ENCODE measurements at regions not wholly inside any gene's neighbourhood (a gene's known extent, or its start where the extent isn't known, plus 50 kb on each side); places are given as distances from the start of the nearest gene placed in this dataset.
A peak's percentile ranks its signal among the peaks of the same experiment; 100 is the strongest.

DNA sequence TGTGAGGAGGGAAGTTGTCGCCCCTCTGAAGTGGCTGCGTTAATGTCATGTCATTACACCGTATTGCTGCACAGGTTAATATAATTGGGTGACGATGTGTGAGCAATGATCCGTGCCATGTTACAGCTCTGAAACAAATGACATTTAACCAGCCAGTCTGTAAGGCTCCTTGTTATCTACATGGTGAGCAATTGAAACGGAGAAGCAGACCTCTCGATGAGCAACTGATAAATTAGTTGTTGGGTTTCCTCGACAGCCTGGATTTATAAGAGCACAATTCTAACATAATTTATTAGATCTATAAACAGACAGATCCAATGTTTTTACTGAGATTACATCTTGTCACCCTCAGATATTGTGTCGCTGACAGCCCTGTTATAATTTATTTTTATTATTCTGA is 49.9 kb upstream of the MAFB start:
- no peak for DNase-seq

DNA sequence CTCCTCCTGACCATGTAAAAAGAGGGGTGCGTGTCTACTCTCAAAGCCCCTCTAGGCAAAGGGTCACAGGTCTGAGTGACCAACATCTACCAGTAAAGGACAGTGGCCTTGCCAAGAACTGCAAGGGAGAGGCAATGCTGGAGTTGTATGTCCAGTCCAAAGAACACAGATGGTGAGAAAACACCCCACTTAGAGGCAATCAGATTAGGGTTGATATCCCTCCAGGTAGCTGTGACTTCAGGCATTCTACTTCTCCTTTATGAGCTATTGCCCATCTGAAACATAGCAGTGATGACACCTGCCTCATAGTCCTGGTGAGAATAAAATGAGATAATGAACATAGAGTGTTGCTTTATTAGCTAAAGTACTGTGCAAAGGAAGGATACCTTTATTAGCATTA is 50.8 kb upstream of the MAFB start:
- no peak for DNase-seq

DNA sequence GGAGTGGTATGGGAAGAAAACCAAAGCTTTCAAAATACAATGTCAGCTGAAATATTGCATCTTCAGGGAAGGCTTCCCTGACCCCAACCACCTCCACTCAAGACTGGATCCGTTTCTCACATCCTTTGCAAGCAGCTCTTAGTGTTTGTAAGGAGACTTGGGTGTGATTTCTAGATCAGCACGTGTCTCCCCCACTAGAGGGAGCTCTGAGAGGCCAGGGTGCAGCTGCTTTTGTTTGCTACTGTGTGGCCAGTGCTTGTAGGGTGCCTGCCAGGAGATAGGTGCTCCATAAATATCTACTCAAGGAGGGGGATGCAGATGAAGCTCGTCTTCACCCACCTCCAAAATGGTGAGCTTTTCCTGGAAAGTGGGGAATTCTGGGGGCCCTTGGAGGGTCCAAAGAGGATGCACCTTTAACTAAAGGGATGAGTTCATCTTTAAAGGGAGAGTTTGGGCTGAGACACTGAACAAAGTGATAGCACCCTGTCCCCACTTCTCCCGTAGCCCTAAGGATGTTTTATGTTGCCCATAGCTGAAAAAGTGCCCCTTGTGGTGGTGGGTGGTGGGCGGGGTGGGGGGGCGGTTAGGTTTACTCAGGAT is 52.6 kb upstream of the MAFB start:
- DNase-seq, result peak; percentile 19

DNA sequence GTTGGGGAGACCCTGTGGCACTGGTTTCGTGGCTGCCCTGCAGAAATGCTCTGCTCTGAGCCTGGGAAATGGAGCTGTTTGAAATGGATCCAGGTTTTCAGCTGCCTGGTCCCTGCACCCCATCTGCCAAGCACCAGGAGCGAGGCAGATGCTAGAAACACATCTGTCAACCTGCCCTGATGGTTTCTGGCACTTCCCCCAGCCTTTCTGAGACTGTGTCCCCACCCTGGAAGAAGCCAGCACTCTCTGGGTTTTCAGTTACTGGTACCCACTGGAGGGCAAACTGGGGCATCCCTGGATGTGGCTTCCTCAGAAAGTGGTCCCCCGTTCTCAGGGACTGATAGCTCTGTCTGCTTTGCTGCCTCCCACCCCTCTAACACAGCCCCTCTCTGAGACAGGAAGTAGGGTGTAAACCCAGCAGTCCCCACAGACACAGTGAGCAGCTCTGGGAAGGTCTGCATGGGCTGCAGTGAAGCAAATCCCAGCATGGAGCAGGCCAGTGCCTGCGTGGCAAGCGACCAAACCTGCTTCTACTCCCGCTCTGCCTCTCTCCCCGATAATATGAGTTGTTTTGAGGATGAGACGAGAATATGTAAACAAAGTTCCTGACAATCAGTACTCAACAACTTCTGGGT is 54.2 kb upstream of the MAFB start:
- DNase-seq, result no peak

- no peak for DNase-seq
These were observed 55.2 kb upstream of the MAFB start for GRCh38 chr20:40744072-40744817.

DNA sequence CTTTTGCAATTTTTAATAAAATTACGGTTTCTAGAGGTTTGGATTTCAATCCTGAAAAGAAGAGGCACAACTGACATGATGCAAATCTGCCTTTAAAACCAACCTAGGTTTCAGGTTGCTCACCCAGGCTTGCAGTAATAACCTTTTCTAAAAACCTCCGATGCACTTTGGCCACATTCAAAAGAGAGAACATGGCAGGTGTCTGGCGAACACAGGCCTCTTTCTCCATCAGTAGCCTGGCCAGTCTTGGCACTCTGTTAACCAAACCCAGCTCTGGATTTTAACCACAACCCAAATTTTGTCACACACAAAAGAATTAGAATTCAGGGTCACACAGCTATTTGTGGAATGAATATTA is 55.8 kb upstream of the MAFB start:
- no peak for DNase-seq

- no peak for DNase-seq
These were observed 57.2 kb upstream of the MAFB start for GRCh38 chr20:40746251-40746650.

- DNase-seq, result no peak
These were observed 59.1 kb upstream of the MAFB start for GRCh38 chr20:40748182-40748581.

GRCh38 chr20:40749985-40750506 is 61.0 kb upstream of the MAFB start:
- DNase-seq, result no peak

DNA sequence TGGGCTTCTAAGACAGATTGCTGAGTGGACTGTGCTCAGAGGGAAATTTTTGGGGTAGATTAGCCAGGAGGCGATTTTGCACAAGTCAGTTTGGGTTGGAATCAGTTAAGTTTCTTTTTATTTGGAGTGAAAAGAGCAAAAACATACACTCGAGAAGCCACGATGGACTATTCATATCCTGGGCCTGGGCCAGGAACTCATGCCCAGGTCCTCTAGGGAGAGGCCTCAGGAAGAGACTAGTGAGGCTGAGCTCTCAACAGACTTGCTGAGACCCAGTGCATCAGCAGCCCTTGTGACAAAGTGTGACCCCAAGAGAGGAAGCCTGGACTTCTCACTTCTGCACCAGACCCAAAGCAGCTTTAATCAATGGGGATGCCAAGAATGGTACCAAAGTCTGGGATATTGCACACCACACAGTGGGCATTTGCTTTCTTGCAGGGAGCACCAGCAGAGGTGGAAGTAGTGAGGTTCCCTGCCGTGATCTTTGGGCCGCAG is 61.6 kb upstream of the MAFB start:
- no peak for DNase-seq

DNA sequence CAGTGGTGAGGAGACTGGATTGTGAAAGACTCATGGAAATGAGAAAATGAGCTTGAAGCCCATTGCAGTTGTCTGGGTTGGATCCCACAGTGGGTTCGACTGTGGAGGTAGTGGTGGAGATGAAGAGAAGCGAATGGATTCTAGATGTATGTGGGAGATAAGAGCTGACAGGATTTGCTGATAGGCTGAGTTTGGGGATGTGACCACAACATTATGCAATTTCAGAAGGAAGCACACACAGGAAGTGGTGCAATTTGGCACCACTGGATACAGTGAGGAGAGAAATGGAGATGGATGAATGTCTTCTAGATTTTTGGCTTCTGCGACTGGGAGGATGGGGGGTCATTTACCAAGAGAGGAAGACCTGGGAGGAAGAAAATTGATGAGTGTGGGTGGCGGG is 64.4 kb upstream of the MAFB start:
- DNase-seq, result no peak

GRCh38 chr20:40754339-40754943 is 65.4 kb upstream of the MAFB start:
- no peak for DNase-seq

- no peak for DNase-seq
These were observed 68.1 kb upstream of the MAFB start for GRCh38 chr20:40757087-40757486.

DNA sequence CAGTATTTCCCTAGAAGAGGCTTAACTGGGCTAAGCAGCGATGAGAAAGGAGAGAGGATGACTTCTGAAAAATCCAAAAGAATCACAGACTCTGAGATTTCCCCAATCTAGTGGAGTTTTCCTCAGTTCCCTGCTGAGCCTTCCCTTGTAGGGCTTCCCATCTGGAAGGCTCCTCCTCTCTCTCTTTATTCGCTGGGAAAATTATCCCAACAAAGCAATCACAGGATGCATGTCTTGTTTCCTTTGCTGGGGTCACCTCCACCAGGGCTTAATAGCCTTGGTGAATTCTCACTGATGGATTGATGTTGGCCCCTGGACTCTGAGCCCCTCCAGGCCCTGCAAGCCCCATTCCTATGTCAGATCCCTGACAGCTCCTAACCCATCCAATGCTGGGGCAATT is 69.8 kb upstream of the MAFB start:
- DNase-seq, result no peak

DNA sequence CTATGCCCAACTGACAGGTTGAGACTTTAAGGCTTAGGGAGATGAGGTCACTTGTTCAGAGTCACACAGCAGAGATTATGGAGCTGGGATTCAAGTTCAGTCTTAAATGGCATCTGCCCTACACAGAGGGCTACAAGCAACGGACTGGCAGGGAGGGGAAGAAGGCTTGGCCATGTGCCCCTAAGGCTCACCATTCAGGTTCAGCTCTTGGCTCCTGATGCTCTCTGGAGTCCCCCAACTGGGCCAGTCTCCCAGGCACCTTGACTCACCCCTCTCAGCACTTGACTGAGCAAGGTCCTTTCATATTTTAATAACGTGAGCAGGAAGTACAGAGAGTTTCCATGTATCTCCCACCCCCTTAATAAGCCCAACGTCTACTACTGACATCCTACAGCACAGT is 71.4 kb upstream of the MAFB start:
- no peak for DNase-seq

DNA sequence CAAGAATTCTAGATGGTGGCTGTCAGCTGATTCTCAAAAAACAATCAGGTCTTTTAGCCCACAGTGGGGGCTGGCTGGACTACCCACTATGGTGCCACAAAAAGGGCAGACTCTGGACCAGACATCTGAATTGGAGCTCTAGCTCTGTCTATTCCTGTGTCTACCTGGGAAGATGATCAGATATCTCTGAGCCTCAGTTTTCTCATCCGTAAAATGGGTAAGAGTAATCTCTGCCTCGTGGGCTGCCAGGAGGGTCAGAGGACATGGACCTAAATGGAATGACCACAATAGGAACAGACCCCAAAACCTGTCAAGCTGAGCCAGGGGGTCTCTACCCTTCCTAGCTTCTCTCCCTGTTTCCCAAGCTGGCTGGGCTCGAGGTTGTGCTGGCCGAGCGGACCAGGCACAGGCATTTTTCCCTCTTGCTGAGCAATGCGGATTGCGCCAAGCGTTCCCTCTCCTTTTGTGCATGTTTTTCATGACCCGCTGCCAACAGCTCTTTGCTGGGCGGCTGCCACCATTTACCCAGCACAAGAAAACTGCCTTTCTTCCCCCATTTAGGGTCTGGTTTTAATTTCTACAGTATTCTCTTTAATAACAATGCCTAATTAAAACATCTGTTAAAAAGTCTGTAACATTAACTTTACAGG is 74.7 kb upstream of the MAFB start:
- no peak for DNase-seq

DNA sequence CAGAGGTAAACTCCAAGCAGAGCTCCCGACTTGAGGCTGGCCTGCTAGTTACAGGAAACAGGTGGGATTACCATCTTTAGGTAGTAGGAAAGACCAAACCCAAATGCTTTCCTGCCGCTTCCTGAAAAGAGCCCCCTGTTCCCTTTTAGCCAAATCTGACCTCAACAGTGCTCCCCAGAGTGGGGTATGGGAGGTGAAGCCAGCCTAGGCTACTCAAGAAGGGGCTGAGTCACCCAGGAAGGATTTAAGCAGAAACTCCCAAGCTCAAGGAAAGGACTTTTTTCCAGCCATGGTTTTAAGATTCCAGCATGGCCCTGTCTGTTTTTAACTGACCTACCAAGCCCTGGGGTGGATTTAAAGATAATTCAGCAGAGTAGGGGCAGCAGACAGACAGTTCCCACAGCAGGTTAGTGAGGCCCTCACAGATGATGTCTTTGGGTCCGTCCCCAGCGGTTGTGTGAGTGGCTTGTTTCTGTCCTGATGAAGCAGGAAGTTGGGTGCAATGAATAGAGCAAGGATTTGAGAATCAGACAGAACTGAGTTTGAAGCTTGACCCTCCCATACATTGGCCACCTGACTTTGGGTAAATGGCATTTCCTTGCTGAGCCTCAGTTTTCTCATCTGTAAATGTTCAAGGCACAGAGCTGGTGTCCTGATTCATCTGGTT is 76.9 kb upstream of the MAFB start:
- no peak for DNase-seq

- no peak for DNase-seq
These were observed 78.0 kb upstream of the MAFB start for GRCh38 chr20:40766790-40767614.

DNA sequence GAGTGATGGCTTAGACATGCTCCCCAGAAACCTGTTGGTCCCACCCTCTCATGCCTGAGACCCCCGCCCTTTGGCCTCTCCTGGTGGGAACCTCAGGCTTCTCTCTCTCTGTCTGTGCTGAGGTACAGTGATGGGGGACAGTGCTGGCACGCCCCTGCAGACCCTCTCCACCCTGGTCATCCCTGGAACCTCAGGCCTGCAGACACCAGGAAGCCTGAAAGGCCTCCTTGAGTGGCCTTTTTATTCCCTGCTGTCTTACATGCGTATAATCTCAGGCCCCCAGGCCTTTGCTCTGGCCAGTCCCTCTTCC is 78.5 kb upstream of the MAFB start:
- DNase-seq, result no peak

DNA sequence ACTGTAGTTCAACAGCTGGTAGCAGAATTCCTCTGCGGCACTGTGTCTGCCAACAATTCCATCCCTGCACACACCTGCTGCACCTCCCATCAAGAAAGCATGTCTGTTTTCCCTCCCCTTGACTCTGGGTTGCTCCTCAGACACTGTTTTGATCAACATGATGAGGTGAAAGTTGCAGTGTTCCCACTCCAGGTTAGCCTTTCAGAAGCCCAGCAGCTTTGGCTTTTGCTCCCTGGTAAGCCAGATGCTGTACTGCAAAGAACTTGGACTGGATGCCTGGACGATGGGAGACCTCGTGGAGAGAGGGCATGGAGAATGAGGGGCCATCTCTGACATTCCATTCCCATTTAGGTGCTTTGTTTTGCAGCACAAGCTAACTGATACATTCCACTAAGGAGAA is 79.1 kb upstream of the MAFB start:
- DNase-seq, result no peak

GRCh38 chr20:40769677-40770285 is 80.7 kb upstream of the MAFB start:
- no peak for DNase-seq

All from retina (tissue), 1 donor.